Mucosa of descending colon (tissue), 3 donors: ENCODE measurements at regions not wholly inside any gene's neighbourhood (a gene's known extent, or its start where the extent isn't known, plus 50 kb on each side); places are given as distances from the start of the nearest gene placed in this dataset.

ENCODE experiments used
- ATAC-seq: fragments of 200-7000 bp; cut with Tn5 transposase; one replicate; pipeline ENCODE4 v1.9.1; 2020; ENCODE audit warnings: mild to moderate bottlenecking, moderate library complexity
- DNase-seq, 3 donors: peaks; one replicate each; pipeline ENCODE4 v3.0.0-alpha.2; 2020
- H3K36me3 ChIP-seq: fragments of 200-600 bp; one replicate; pipeline ENCODE4 v1.8.0; 2021; ENCODE audit warnings: low read depth, mild to moderate bottlenecking
- H3K4me1 ChIP-seq: fragments of 200-600 bp; one replicate; pipeline ENCODE4 v1.8.0; 2021; ENCODE audit warnings: low read depth, mild to moderate bottlenecking
- H3K4me3 ChIP-seq: fragments of 200-600 bp; one replicate; pipeline ENCODE4 v1.8.0; 2021; ENCODE audit warnings: mild to moderate bottlenecking
- H3K9me3 ChIP-seq: fragments of 200-600 bp; one replicate; pipeline ENCODE4 v1.8.0; 2021; ENCODE audit warnings: mild to moderate bottlenecking
- intact Hi-C, 2 donors: fragments of 100-400 bp; cut with DNase I in 1 of 2; cut with micrococcal nuclease in 1 of 2; formaldehyde crosslinking; loops; one replicate each; pipeline versions ENCODE4 v1.11.0 to v1.11.1; 2022; cut with DNase I, micrococcal nuclease
- TF ChIP-seq, protein P1 (sequence below): fragments of 200-600 bp; IDR thresholded peaks from one replicate; pipeline ENCODE4 v1.8.0; 2022; ENCODE audit warnings: antibody characterized with exemption, mild to moderate bottlenecking
- donor health status: DM: no; HTN: no; CAD: no; lungs with moderate emphysema.
- donor health status: DM: no; HTN: no; CAD: no.
- donor health status: DM: no; HTN: yes; CAD: no.

DNA sequence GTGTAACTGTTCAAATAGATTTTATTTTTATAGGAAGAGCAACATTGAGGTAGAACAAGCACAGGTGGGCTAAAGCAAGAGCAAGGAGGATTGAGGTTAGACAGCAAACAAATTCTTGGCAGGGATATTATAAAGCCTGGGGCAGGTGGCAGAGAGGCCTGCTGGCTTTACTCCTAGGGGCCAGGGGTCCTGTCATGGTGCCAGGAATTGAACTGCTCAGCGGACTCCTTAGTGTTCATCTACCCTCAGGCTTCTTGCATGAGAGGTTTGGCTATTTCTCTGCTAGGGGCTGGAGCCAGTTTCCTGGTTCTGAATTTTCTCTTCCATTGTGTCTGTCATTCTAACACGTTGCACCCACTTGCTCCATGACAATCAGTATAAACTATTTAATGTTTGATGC, 217.2 kb upstream of the NCAM1 start:
- H3K4me3 ChIP-seq, result no peak overlapping the region
- intact Hi-C loops, result no loop called here
- H3K36me3 ChIP-seq, result no peaks in the 10 kb centered on the region
- TF ChIP-seq, protein P1, sequence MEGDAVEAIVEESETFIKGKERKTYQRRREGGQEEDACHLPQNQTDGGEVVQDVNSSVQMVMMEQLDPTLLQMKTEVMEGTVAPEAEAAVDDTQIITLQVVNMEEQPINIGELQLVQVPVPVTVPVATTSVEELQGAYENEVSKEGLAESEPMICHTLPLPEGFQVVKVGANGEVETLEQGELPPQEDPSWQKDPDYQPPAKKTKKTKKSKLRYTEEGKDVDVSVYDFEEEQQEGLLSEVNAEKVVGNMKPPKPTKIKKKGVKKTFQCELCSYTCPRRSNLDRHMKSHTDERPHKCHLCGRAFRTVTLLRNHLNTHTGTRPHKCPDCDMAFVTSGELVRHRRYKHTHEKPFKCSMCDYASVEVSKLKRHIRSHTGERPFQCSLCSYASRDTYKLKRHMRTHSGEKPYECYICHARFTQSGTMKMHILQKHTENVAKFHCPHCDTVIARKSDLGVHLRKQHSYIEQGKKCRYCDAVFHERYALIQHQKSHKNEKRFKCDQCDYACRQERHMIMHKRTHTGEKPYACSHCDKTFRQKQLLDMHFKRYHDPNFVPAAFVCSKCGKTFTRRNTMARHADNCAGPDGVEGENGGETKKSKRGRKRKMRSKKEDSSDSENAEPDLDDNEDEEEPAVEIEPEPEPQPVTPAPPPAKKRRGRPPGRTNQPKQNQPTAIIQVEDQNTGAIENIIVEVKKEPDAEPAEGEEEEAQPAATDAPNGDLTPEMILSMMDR, result no peak
- ATAC-seq (no peak), DNase-seq (no peak)
- H3K9me3 ChIP-seq, result no peaks in the 10 kb centered on the region
- no peaks in the 10 kb centered on the region for H3K4me1 ChIP-seq

DNA sequence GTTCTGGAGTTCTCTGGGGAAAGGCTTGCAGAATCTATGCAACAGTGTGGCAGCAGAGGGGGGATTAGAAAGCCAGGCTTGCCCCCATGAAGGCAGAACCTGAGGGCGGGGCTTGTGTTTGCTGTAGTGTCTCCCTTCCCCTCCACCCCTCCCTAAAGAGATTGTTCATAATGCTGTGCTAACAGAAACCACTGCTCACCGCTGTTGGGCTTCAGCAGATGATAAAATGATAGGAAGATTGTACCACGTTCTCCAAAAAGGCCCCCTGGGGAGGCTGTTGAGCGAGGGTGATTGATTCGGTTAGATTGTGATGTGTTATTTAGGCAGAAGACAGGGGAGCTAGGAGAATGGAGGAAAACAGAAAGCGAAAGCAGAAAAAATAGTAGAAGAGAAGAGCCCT, 215.2 kb upstream of the NCAM1 start:
- H3K9me3 ChIP-seq, result no peaks in the 10 kb centered on the region
- H3K4me3 ChIP-seq, result no peak overlapping the region
- DNase-seq (no peak), ATAC-seq (no peak)
- TF ChIP-seq, protein P1, result no peak
- no peaks in the 10 kb centered on the region for H3K36me3 ChIP-seq
- H3K4me1 ChIP-seq, result no peaks in the 10 kb centered on the region
- intact Hi-C loops, result no loop called here

DNA sequence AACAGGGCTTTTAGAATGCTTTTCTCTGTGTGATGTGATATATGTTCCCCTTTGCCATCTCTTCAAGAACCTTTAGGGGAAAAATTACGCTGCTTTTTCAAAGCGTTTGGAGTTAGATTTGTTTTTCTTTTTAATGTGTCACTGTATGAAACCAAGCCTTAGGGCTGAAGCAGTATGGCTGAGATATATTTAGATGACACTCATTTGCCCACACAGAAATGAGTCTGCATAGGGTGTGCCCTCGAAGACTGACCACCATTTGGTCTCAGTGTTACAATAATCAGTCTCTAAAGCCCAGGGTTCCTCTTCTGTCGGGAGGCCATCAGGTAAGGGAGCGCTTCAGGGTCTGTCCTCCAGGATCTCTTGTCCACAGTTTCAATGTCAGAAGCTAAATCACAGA, 213.0 kb upstream of the NCAM1 start:
- intact Hi-C loops, result no loop called here

DNA sequence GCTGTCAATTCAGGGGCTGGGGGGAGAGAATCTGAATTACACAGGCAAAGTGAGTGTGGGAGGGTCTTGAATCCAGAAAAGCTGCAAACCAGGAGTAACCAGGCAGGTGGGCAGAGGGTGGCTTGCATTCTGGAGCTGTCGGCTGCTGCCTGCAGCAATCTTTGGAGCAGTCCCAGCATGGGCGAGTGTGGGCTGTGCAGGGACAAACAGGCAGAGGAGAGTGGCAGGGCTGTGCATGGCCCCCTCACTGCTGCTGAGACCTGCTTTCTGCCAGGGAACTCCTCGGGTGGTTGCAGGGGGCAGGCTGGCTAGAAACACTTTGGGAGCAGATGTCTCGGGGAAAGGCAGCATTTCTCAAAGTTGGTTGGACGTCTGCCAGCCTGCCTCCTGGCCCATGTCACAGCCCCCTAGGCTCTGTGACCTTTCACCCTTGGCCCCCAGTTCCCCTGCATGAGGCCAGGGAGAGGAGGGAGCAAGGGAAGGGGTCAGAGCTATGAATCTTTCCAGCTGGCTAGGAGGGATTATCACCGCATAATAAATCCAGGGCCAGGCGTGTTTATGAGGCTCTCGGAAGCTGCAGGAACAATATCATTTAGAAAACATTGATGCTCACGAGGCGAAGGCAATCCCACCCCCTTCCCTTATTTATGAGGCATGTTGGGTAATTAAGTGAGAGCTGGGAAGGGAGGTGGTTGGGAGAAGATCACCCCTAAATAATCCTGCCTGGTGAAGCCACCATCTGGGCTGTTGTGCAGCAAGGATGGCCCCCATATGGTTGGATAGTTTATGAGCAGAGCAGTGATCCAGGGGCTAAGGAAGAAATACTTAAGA, 212.3 kb upstream of the NCAM1 start:
- TF ChIP-seq, protein P1, result no peak
- ATAC-seq, result no peak
- intact Hi-C loops, result no loop called here

More for the DNA sequence above, 213.0 kb upstream of the NCAM1 start:
- H3K9me3 ChIP-seq, result no peaks in the 10 kb centered on the region
- DNase-seq, result no peak
- TF ChIP-seq, protein P1, result no peak
- H3K4me1 ChIP-seq, result no peaks in the 10 kb centered on the region
- ATAC-seq, result no peak
- no peak overlapping the region for H3K4me3 ChIP-seq
- H3K36me3 ChIP-seq, result no peaks in the 10 kb centered on the region

GRCh38 chr11:112751329-112751728, 209.9 kb upstream of the NCAM1 start:
- no peaks in the 10 kb centered on the region for H3K9me3 ChIP-seq
- no peaks in the 10 kb centered on the region for H3K36me3 ChIP-seq
- intact Hi-C loops, result no loop called here
- no peak overlapping the region for H3K4me3 ChIP-seq
- no peak for ATAC-seq
- no peak for DNase-seq
- TF ChIP-seq, protein P1, result no peak
- H3K4me1 ChIP-seq, result no peaks in the 10 kb centered on the region

More for the DNA sequence above, 212.3 kb upstream of the NCAM1 start:
- H3K9me3 ChIP-seq, result no peaks in the 10 kb centered on the region
- H3K36me3 ChIP-seq, result no peaks in the 10 kb centered on the region
- no peak overlapping the region for H3K4me3 ChIP-seq
- H3K4me1 ChIP-seq, result no peaks in the 10 kb centered on the region
- DNase-seq, result no peak
